ENCODE measurements at regions not wholly inside any gene's neighbourhood (a gene's known extent, or its start where the extent isn't known, plus 50 kb on each side); places are given as distances from the start of the nearest gene placed in this dataset.

DNA sequence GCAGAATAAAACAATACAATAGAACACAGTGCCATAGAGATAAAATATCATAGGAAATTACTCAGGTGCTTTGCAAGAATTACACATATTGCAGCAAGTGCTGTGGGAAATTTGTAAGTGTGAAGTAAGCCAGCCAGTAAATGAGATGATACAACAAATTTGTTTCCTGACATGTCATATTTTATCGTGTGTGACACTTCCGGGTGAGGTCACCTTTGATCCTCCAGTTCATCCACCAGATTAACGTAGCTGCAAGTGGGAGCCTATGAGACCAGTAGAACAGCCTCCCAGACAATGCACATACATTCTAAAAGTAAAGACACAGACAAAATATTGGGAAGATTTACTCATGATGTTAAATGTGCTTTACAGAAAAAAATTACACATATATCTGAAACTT lies 72.2 kb downstream of the PRDM9 start:
- FAIRE-seq = no peak

GRCh38 chr5:23583081-23583480 lies 75.7 kb downstream of the PRDM9 start:
- no peak for FAIRE-seq

GRCh38 chr5:23588841-23589326 lies 81.5 kb downstream of the PRDM9 start:
- no peak for FAIRE-seq

- no peak for FAIRE-seq
Observed at GRCh38 chr5:23591250-23591649, 83.8 kb downstream of the PRDM9 start.

DNA sequence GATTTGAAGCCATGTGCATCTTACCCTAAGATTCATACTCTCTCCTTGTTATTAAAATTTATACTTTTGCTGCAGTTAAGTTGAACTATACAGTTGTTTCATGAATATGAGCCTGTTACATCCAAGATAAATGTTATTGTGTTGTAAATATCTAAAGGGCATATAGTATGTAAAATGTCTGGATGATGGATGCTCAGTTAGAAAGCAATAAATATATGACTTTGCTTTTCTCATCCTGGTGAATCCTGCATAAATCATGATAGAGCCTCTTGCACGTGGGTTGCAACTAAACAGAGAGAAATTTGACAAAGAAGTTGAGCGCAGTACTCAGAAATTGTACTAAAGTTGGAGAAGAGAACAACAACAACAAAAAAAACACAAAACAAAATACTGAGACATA lies 99.5 kb downstream of the PRDM9 start:
- no peak for FAIRE-seq

DNA sequence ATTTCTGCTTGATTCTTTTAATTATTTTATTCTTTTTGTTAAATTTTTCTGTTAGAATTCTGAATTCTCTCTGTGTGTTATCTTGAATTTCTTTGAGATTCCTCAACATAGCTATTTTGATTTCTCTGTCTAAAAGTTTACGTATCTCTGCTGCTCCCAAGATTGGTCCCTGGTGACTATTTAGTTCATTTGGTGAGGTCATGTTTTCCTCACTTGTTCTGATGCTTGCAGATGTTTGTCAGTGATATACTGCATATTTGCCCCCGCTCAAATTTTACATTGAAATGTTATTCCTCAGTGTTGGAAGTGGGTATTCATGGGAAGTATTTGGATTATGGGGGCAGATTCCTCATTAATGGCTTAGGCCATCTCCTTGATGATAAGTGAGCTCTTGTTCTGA lies 105.3 kb downstream of the PRDM9 start:
- FAIRE-seq = no peak

GRCh38 chr5:23613566-23613965 lies 106.2 kb downstream of the PRDM9 start:
- no peak for FAIRE-seq

DNA sequence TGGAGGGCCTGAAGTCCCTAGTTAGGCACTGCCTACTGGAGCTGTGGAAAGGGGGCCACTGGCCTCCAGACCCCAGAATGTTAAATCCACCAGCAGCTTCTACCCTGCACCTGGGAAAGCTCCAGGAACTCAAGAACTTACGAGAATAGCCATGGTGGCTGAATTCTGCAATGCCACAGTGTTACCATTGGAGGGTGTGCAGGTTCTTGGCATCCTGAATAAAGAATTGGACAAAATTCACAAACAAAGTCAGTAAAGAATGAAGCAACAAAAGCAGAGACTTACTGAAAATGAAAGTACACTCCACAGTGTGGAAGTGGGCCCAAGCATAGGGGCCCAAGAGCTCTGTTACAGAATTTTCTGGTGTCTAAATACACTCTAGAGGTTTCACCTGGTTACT lies 107.0 kb downstream of the PRDM9 start:
- no peak for FAIRE-seq

- FAIRE-seq = no peak
Observed at GRCh38 chr5:23626961-23627360, 119.6 kb downstream of the PRDM9 start.

GRCh38 chr5:23627976-23628375 lies 120.6 kb downstream of the PRDM9 start:
- FAIRE-seq = no peak

GRCh38 chr5:23629396-23629795 lies 122.0 kb downstream of the PRDM9 start:
- no peak for FAIRE-seq

- FAIRE-seq = no peak
Observed at GRCh38 chr5:23631302-23632045, 124.1 kb downstream of the PRDM9 start.

- no peak for FAIRE-seq
Observed at GRCh38 chr5:23635938-23636337, 128.5 kb downstream of the PRDM9 start.

DNA sequence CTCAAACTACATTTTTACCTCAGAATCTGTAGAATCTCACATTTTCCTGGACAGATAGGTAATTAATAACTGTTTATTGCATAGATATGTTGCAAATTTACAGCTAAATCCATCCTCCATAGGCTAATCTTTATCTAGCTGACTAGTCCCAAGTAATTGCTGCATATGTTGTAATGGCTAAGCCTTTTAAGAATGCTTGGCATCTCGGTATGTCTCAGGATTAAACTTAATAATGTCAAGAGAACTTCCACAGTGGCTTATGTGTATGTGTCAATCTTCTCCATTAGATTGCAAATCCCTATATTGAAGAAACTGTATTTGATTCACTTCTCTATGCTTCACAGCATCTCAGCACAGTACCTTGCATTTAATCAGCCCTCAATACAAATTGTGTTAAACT lies 131.9 kb downstream of the PRDM9 start:
- FAIRE-seq = no peak

- FAIRE-seq = no peak
Observed at GRCh38 chr5:23648656-23649055, 141.2 kb downstream of the PRDM9 start.

GRCh38 chr5:23649594-23649993 lies 142.2 kb downstream of the PRDM9 start:
- no peak for FAIRE-seq

DNA sequence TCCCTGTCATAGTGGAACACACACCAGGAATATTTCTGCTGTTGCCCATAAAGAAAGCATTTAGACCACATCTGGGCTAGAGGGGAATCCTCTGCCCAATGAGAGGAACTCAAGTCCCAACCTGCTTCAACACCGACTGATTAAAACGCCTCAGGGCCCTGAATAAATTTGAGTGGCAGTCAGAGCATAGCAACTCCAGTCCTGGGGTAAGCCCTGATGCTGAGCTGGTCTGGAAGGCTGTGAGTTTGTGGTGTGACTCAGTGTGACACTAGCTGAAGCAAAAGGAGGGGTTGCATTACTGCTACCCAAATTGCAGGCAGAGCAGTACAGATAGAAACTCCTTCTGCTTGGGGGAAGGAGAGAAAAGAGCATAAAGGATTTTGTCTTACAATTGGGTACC lies 148.3 kb downstream of the PRDM9 start:
- FAIRE-seq = no peak

DNA sequence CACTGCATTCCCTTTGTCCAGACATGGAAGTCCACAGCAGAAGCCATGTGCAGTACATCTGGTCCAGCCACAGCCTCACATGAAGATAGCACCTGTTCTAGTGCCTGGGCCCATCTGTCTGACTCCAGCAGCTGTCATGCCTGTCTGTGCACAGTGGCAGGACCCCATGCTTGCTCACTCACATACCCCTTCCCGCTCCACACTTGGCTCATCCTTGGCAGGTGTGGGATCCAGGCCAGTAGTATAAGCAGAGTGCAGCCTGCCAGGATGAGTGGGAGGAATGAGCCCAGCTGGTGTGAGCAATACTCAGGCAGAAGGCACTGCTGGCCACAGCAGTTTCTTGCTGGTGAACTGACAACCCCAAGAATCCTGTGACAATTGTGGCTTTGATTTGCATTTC lies 168.0 kb downstream of the PRDM9 start:
- no peak for FAIRE-seq

DNA sequence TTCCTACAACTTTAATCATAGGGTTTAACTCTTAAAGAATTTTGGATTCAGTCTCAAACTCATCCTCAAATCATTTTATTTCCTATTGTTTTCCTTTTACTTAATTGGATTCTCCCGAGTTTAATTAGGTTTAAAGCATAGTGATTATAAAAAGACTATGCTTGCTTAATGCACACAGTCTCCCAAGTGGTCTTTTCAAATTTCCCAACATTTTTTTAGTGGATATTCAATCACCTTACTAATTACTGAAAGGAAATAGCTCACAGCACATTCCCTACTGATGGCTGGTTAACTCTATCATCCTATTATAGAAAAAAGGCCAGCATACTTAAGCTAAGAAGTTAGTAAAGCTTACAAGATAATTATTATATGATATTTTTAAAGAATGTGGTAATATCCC lies 170.6 kb downstream of the PRDM9 start:
- no peak for FAIRE-seq

DNA sequence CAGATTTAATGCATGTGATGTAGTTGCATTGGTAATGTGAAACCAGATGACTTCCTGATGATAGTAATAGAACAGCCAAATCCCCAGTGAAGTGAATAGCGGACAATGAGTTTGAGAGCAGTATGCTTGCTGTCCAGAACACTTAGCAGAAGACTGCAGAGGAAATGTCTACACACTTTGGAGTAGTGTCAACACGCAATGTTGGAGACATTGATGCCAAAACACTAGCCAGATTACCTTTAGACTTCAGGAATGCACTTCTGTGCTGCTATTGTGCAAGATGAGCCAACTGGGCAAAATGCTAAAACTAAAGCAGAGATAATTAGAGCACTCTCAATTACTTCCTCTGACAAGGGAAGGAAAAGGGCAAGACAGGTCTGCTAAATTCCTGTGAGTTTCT lies 176.7 kb downstream of the PRDM9 start:
- no peak for FAIRE-seq

DNA sequence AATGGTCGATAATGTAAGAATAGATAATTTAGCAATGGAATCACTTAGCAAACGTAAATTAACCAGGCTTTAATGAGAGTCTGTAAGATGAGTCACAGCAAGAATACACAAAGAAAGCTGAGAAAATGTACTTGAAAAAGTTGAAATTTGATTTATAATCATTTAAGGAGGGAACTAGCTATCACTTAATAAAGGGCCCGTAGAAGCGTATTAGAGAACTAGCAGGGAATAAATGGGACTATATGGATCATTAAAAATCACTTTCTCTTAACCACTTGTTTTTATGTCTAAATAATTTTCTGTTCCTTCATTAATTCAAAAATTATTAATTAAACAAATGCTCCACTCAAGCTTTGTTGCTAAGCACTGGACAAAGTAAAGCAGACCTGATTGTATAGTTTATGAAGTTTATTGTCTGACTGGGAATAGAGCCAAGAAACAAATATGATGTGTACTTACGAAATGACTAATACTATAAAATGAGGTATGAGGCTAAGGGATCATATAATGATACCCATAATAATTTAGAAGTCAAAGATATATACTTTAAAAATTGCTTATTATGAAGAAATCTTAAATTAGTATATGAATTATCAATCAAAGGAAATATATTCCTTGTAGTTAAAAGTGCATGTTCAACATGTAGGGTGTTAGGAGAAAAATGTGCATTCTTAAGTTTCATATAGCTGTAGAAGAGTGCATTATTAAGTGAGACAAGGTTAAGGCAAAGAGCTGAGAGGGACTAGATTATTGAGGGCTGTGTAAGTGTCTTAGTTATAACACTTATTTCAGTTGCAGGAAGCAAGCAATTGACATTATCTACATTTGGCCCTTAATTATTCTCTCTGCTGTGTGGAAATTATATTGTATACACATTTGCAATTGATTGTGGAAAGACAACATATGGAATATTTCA lies 196.8 kb downstream of the PRDM9 start:
- no peak for FAIRE-seq

- no peak for FAIRE-seq
Observed at GRCh38 chr5:23717486-23717885, 210.1 kb downstream of the PRDM9 start.

DNA sequence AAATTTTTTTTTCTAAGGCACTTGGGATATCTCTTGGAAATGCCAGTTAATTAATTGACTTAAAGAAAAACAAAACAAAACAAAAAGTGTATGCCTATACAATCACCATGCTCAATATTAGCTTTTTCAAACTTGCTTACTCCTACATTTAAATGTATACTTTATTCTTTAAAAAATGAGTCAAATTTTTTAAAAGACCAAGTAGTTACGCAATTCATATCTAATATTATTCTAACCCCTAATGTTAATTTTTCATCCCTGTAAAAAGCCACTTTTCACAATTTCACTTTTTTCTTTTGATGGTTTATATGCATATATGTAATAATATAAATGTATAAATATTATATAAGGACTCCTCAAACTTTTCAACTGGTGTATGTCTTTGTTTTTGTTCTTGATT lies 211.2 kb downstream of the PRDM9 start:
- FAIRE-seq = no peak

DNA sequence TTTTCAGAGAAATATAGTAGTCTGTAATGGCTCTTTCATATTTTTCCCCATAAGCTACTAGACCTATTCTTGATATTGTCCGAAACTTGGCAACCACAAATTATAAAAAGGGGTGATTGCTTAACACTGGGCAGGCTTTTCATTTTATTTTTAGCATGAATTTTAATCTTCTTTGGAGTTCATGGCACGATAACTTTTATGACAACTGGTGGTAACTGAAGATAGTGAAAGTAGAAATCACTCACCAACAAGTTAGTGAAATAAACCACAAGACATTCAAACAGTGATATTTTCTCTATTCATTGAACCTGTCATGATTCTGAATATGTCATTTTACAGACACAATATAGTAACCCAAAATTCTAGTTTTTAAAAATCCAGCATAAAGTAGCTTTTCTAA lies 213.9 kb downstream of the PRDM9 start:
- FAIRE-seq = no peak

All from colon (tissue), 2 donors.